ENCODE measurements at regions not wholly inside any gene's neighbourhood (a gene's known extent, or its start where the extent isn't known, plus 50 kb on each side); places are given as distances from the start of the nearest gene placed in this dataset.

DNA sequence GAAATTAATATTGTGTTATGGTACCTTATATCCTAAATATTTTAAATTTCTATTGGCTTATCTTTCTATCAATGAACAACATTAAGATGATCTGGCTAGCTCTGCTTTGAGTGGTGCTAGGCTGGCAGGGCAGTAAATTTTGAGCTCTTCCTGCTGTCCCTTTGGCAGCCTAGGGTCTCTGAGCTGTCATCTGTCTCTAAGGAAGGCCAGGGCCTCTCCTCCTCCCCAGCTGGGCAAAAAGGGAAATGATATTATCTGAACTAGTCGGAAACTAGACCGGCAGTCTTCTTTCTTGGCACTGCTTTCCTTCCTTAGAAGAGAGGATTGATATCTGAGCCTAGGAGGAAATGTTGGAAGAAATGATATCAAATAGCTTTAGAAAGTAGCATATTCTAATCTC is 176.7 kb upstream of the BTBD3 start:
- Histone ChIP-seq H2BK12ac (ENCODE audit: low read length) (no peak overlapping the region), H2AK5ac (ENCODE audit: low read depth, low read length) (no peak overlapping the region), H4K8ac (ENCODE audit: low read depth, low read length) (no peak overlapping the region), H3K18ac (ENCODE audit: low read length) (no peak overlapping the region), H3K4me2 (ENCODE audit: insufficient read depth, low read length, poor library complexity, severe bottlenecking) (no peak overlapping the region), H3K9me3 (replicated peaks in 1 of 2; ENCODE audit: control insufficient read depth in 2 of 2, insufficient read depth in 1 of 2, low read depth in 1 of 2, low read length in 2 of 2) (no peaks in the 10 kb centered on the region), H3K79me1 (ENCODE audit: low read depth, low read length) (no peaks in the 10 kb centered on the region), H3K4ac (ENCODE audit: low read length) (no peak overlapping the region), H3K14ac (ENCODE audit: low read length) (no peak overlapping the region), H3K27ac (replicated peaks; ENCODE audit: low read length) (no peak overlapping the region), H2BK5ac (ENCODE audit: low read length) (no peak overlapping the region), H3K9ac (ENCODE audit: low read depth, low read length, poor library complexity) (no peak overlapping the region), H2BK120ac (ENCODE audit: low read depth, low read length) (no peak overlapping the region), H4K91ac (ENCODE audit: low read depth, low read length, poor library complexity) (no peak overlapping the region), H3K4me1 (ENCODE audit: control insufficient read depth in 2 of 2, insufficient read depth in 1 of 2, low read depth in 1 of 2, low read length in 2 of 2) (no peaks in the 10 kb centered on the region), H2AFZ (ENCODE audit: low read length) (no peak overlapping the region), H3K23ac (ENCODE audit: low read depth, low read length, poor library complexity) (no peak overlapping the region), H3K27me3 (ENCODE audit: control insufficient read depth in 3 of 3, insufficient read depth in 3 of 3, low read depth in 1 of 3, low read length in 3 of 3) (no peaks in the 10 kb centered on the region), H3K36me3 (replicated peaks in 1 of 2; ENCODE audit: control insufficient read depth in 2 of 2, insufficient read depth in 2 of 2, low read length in 2 of 2) (no peaks in the 10 kb centered on the region), H2BK15ac (ENCODE audit: low read length) (no peak overlapping the region), H3K4me3 (ENCODE audit: low read length in 2 of 2) (no peak overlapping the region)
- DNase-seq (ENCODE audit: low spot score), result no peak
- WGBS, 2 donors (ENCODE audit: extremely low coverage in 2 of 2, insufficient read length in 2 of 2, insufficient replicate concordance in 1 of 2), result no CpG with 5 or more reads among the region's 2 CpGs

- no peak overlapping the region for H4K91ac ChIP-seq (ENCODE audit: low read depth, low read length, poor library complexity)
- no peak overlapping the region for H2AFZ ChIP-seq (ENCODE audit: low read length)
- H2BK5ac ChIP-seq (ENCODE audit: low read length), result no peak overlapping the region
- no CpG with 5 or more reads among the region's 1 CpG for WGBS, 2 donors (ENCODE audit: extremely low coverage in 2 of 2, insufficient read length in 2 of 2, insufficient replicate concordance in 1 of 2)
- H3K23ac ChIP-seq (ENCODE audit: low read depth, low read length, poor library complexity), result no peak overlapping the region
- no peak overlapping the region for H2AK5ac ChIP-seq (ENCODE audit: low read depth, low read length)
- H3K4me3 ChIP-seq (ENCODE audit: low read length in 2 of 2), result no peak overlapping the region
- H3K9ac ChIP-seq (ENCODE audit: low read depth, low read length, poor library complexity), result no peak overlapping the region
- no peak overlapping the region for H3K27ac ChIP-seq (replicated peaks; ENCODE audit: low read length)
- H3K4me2 ChIP-seq (ENCODE audit: insufficient read depth, low read length, poor library complexity, severe bottlenecking), result no peak overlapping the region
- H3K4ac ChIP-seq (ENCODE audit: low read length), result no peak overlapping the region
- H3K9me3 ChIP-seq (replicated peaks in 1 of 2; ENCODE audit: control insufficient read depth in 2 of 2, insufficient read depth in 1 of 2, low read depth in 1 of 2, low read length in 2 of 2), result peaks cover 0 to 2% of the 10 kb centered on the region in 2 donors
- H3K36me3 ChIP-seq (replicated peaks in 1 of 2; ENCODE audit: control insufficient read depth in 2 of 2, insufficient read depth in 2 of 2, low read length in 2 of 2), result no peaks in the 10 kb centered on the region
- H3K14ac ChIP-seq (ENCODE audit: low read length), result no peak overlapping the region
- no peak for DNase-seq (ENCODE audit: low spot score)
- H3K4me1 ChIP-seq (ENCODE audit: control insufficient read depth in 2 of 2, insufficient read depth in 1 of 2, low read depth in 1 of 2, low read length in 2 of 2), result no peaks in the 10 kb centered on the region
- no peak overlapping the region for H2BK15ac ChIP-seq (ENCODE audit: low read length)
- no peaks in the 10 kb centered on the region for H3K79me1 ChIP-seq (ENCODE audit: low read depth, low read length)
- H2BK12ac ChIP-seq (ENCODE audit: low read length), result no peak overlapping the region
- no peak overlapping the region for H3K18ac ChIP-seq (ENCODE audit: low read length)
- no peaks in the 10 kb centered on the region for H3K27me3 ChIP-seq (ENCODE audit: control insufficient read depth in 3 of 3, insufficient read depth in 3 of 3, low read depth in 1 of 3, low read length in 3 of 3)
- H4K8ac ChIP-seq (ENCODE audit: low read depth, low read length), result no peak overlapping the region
- H2BK120ac ChIP-seq (ENCODE audit: low read depth, low read length), result no peak overlapping the region
Observed at GRCh38 chr20:11745145-11745544, 172.5 kb upstream of the BTBD3 start.

- H3K14ac ChIP-seq (ENCODE audit: low read length), result no peak overlapping the region
- DNase-seq (ENCODE audit: low spot score), result no peak
- no peak overlapping the region for H3K4ac ChIP-seq (ENCODE audit: low read length)
- H2BK12ac ChIP-seq (ENCODE audit: low read length), result no peak overlapping the region
- no peaks in the 10 kb centered on the region for H3K27me3 ChIP-seq (ENCODE audit: control insufficient read depth in 3 of 3, insufficient read depth in 3 of 3, low read depth in 1 of 3, low read length in 3 of 3)
- H3K4me2 ChIP-seq (ENCODE audit: insufficient read depth, low read length, poor library complexity, severe bottlenecking), result no peak overlapping the region
- H3K27ac ChIP-seq (replicated peaks; ENCODE audit: low read length), result no peak overlapping the region
- WGBS, 2 donors (ENCODE audit: extremely low coverage in 2 of 2, insufficient read length in 2 of 2, insufficient replicate concordance in 1 of 2), result no CpG with 5 or more reads among the region's 2 CpGs
- no peaks in the 10 kb centered on the region for H3K4me1 ChIP-seq (ENCODE audit: control insufficient read depth in 2 of 2, insufficient read depth in 1 of 2, low read depth in 1 of 2, low read length in 2 of 2)
- no peaks in the 10 kb centered on the region for H3K79me1 ChIP-seq (ENCODE audit: low read depth, low read length)
- no peak overlapping the region for H2AFZ ChIP-seq (ENCODE audit: low read length)
- no peak overlapping the region for H3K9ac ChIP-seq (ENCODE audit: low read depth, low read length, poor library complexity)
- peaks cover 0 to 2% of the 10 kb centered on the region in 2 donors for H3K9me3 ChIP-seq (replicated peaks in 1 of 2; ENCODE audit: control insufficient read depth in 2 of 2, insufficient read depth in 1 of 2, low read depth in 1 of 2, low read length in 2 of 2)
- no peak overlapping the region for H2BK5ac ChIP-seq (ENCODE audit: low read length)
- no peak overlapping the region for H3K23ac ChIP-seq (ENCODE audit: low read depth, low read length, poor library complexity)
- H3K36me3 ChIP-seq (replicated peaks in 1 of 2; ENCODE audit: control insufficient read depth in 2 of 2, insufficient read depth in 2 of 2, low read length in 2 of 2), result no peaks in the 10 kb centered on the region
- H2BK15ac ChIP-seq (ENCODE audit: low read length), result no peak overlapping the region
- no peak overlapping the region for H4K91ac ChIP-seq (ENCODE audit: low read depth, low read length, poor library complexity)
- no peak overlapping the region for H4K8ac ChIP-seq (ENCODE audit: low read depth, low read length)
- no peak overlapping the region for H3K18ac ChIP-seq (ENCODE audit: low read length)
- H2BK120ac ChIP-seq (ENCODE audit: low read depth, low read length), result no peak overlapping the region
- H2AK5ac ChIP-seq (ENCODE audit: low read depth, low read length), result no peak overlapping the region
- no peak overlapping the region for H3K4me3 ChIP-seq (ENCODE audit: low read length in 2 of 2)
Observed at GRCh38 chr20:11748436-11748835, 169.3 kb upstream of the BTBD3 start.

DNA sequence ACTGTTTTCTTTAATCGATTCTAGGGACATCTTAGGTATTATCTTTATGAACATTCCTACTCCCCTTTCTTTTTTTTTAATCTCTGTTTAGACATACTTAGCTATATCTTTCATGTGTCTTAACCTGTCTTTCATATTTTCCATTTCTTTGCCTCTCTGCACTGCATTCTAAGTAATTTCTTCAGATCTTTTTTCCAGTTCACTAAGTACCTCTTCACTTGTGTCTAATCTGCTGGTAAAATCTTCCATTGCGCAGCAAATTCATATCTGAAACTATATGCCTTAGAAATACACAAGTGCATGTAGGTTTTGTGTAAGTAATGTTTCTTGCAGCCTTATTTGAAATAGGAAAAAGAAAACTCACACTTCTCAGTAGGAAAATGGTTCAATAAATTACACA is 165.4 kb upstream of the BTBD3 start:
- Histone ChIP-seq H3K14ac (ENCODE audit: low read length) (no peak overlapping the region), H3K27ac (replicated peaks; ENCODE audit: low read length) (no peak overlapping the region), H4K91ac (ENCODE audit: low read depth, low read length, poor library complexity) (no peak overlapping the region), H2AFZ (ENCODE audit: low read length) (no peak overlapping the region), H4K8ac (ENCODE audit: low read depth, low read length) (no peak overlapping the region), H3K4me2 (ENCODE audit: insufficient read depth, low read length, poor library complexity, severe bottlenecking) (no peak overlapping the region), H2BK15ac (ENCODE audit: low read length) (no peak overlapping the region), H3K18ac (ENCODE audit: low read length) (no peak overlapping the region), H2BK5ac (ENCODE audit: low read length) (no peak overlapping the region), H3K36me3 (replicated peaks in 1 of 2; ENCODE audit: control insufficient read depth in 2 of 2, insufficient read depth in 2 of 2, low read length in 2 of 2) (no peaks in the 10 kb centered on the region), H2AK5ac (ENCODE audit: low read depth, low read length) (no peak overlapping the region), H3K27me3 (ENCODE audit: control insufficient read depth in 3 of 3, insufficient read depth in 3 of 3, low read depth in 1 of 3, low read length in 3 of 3) (no peaks in the 10 kb centered on the region), H2BK120ac (ENCODE audit: low read depth, low read length) (no peak overlapping the region), H3K4ac (ENCODE audit: low read length) (no peak overlapping the region), H3K79me1 (ENCODE audit: low read depth, low read length) (no peaks in the 10 kb centered on the region), H3K9me3 (replicated peaks in 1 of 2; ENCODE audit: control insufficient read depth in 2 of 2, insufficient read depth in 1 of 2, low read depth in 1 of 2, low read length in 2 of 2) (peaks cover 0 to 2% of the 10 kb centered on the region in 2 donors), H3K4me3 (ENCODE audit: low read length in 2 of 2) (no peak overlapping the region), H3K4me1 (ENCODE audit: control insufficient read depth in 2 of 2, insufficient read depth in 1 of 2, low read depth in 1 of 2, low read length in 2 of 2) (peaks cover 0 to 3% of the 10 kb centered on the region in 2 donors), H3K9ac (ENCODE audit: low read depth, low read length, poor library complexity) (no peak overlapping the region), H2BK12ac (ENCODE audit: low read length) (no peak overlapping the region), H3K23ac (ENCODE audit: low read depth, low read length, poor library complexity) (no peak overlapping the region)
- WGBS, 2 donors (ENCODE audit: extremely low coverage in 2 of 2, insufficient read length in 2 of 2, insufficient replicate concordance in 1 of 2), result no CpG with 5 or more reads among the region's 2 CpGs
- DNase-seq (ENCODE audit: low spot score), result no peak

All from neuronal stem cell (in vitro differentiated cells).